GM18909 (cell line): ENCODE measurements at regions not wholly inside any gene's neighbourhood (a gene's known extent, or its start where the extent isn't known, plus 50 kb on each side); places are given as distances from the start of the nearest gene placed in this dataset.

Experiments used
- ATAC-seq: cut with Tn5 transposase; IDR thresholded peaks from one replicate; pipeline ENCODE4 v1.9.1; 2021; ENCODE audit warnings: mild to moderate bottlenecking; ENCODE audit not compliant: unreplicated experiment, poor library complexity

GRCh38 chr15:39183164-39183881, 397.6 kb upstream of the THBS1 start:
- no peak for ATAC-seq

GRCh38 chr15:39184701-39185390, 396.0 kb upstream of the THBS1 start:
- ATAC-seq: no peak

DNA sequence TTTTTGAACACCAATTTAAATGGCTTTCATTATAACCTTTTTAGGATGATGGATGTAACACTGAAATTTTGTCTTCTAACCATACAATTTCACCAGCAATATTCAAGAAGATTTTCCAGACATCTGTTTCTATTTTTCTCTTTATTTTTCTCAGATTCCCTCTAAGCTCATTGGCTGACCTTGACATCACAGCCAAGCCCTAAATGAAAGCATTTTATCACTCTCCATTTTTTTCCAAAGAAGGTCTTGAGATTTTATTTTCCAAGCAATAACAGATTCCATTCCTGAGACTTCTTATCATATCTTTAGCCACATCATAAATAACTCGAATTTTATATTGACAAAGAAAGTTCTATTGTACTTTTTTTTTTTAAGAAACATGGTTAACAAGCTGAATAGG, 392.6 kb upstream of the THBS1 start:
- ATAC-seq: no peak

DNA sequence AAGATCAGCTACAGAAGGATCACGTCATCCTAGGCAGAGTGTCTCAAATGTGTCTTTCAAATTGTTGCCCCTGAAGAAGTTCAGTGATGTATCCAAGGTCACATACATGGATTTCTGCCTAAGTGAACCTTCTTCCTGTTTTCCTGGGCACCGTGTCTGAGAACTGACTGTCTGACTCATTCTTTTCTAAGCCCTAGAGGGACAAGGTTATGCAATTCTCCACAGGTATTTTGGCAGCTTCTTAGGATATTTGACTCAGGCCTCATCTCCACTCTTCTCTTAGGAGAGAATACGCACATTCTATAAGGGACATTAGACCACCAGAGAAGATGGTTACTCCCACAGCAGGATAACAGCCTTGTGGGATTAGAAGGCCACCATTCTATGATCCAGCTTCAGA, 391.9 kb upstream of the THBS1 start:
- no peak for ATAC-seq

- no peak for ATAC-seq
Observed at GRCh38 chr15:39191871-39192291, 389.0 kb upstream of the THBS1 start.

GRCh38 chr15:39192351-39192750, 388.5 kb upstream of the THBS1 start:
- no peak for ATAC-seq

DNA sequence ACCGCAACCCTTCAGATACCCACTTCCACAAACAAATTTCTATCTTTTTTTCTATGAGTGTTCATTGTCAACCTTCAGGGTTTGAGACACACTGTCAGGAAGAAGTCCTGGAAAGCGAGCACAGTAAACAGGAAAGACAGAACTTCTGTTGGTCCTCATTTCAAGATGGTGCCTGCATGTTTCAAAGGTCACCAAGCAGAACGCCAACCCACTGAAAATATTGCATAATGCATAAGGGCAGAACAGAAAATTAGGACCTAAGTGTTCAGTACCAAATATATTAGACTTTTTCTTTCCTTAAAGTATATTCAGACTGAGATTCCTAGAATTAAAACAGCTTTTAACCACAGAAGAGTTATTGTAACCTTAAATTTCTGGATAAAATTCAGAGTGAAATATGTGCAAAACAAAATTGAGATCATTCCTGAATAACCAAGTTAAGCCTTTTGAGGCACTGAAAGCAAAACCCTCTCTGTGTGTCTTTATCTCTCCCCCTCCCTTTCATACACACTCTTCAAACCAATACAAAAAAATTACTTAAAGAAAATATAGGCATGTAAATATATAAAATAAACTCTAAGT, 387.8 kb upstream of the THBS1 start:
- no peak for ATAC-seq

GRCh38 chr15:39193611-39194010, 387.3 kb upstream of the THBS1 start:
- ATAC-seq: no peak

DNA sequence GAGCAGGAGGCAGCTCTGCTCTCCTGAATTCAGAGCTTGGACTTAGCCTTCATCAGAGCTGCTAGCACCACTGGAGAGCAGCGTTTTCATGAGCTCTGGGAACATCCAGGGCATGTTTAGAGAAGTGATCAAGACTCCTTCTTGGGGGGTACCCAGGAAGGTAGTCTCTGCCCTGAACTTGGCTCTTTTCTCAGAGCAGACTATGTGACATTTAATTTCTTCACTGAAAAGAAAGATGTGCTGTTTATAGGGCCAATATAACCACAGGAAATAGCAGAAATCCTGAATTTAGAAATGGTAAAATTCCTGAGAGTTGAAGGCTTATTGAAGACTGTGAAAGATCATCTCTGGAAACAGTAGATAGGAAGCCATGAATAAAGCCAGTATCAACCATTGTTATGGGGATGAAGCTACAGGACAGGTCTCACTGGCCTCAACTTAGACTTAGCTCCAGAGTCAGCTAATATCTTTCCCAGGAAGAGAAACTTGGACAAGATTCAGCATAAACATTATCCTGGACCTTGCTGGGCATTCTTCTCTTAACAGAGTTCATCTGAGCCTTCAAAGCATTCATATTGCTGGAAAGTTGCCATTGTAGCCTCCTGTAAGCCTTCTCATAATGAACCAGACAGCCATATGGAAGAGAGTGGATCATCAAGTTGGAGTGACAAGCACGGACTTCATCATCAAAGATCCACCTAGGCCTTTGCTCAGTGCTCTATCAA, 386.6 kb upstream of the THBS1 start:
- ATAC-seq: no peak

GRCh38 chr15:39195961-39196486, 384.9 kb upstream of the THBS1 start:
- ATAC-seq: no peak

DNA sequence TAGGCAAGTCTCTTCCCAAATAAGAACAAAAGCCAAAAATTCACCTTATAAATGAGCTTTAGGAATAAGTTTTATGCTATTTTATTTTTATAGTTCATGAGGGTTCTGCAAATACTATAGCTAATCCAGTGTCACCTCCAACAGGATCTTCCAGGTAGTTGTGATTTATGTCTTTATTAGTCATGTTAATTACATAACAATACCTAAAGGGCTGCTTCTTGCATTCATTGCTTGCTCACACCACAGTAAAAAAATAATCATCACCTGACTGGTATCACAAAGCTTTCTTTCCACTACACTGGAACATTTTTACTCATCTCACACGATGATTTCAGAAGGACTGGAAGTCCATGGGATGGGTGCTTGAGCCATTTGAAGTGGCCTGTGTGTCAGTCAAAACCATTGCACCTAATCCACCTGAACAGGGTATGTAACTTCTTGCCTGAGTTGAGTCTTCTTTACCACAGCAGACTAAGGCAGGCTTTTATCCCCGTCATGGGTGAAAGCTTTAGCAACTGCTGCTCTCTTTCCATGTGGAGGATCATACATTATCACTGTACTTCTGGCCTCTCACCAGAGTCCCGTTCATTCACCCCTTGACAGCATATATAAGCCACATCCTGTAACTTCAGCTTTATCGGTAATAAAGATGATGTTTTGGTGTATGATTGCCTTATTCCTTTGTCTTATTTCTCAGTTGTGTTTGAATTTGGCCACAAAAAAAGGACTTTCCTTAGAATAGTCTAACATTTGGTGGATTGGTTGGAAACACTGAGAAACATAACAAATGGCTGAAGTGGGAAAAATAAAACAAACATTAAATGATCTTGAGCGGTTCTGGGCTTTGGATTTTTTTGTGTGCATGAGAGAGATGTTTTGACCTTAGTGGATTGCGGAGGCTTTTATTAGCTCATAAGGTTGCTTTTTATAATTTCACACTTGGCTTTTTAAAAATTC, 382.6 kb upstream of the THBS1 start:
- ATAC-seq: no peak

DNA sequence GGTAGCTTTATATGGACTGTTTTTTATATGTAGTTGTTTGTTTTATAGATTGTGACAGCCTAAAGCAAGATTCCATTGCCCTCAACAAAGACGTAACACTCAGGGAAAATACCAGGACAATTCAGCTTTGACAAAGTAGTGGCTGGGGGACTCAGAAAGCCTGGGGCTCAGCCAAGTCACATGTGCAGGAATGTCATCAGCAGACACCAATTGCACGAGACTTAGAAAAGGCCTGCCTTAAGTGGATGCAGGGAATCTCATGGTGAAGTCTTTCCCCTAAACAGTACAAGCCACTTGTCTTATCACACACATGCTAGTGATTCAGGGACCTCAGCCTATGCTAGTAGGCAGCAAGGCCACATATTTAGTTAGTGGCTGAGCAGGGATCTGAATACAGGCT, 381.8 kb upstream of the THBS1 start:
- ATAC-seq: no peak

DNA sequence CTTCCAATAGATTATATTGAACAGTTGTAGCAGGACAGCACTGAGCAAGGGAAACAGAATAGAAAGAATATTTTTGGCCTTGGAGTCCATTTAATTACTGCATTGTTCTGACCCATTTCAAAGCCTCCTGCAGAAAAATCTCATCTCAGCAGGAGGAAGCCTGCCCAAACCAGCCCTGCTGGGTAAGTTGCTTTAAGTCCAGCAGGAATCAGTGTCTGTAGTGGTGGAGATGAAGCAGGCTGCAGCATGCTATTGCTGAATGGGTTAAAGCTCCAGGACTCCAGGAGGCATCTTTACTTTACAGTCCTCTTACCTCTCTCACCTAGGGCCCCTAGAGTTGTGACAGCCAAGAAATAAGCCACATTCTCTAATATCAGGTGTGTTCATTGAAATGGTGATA, 380.3 kb upstream of the THBS1 start:
- ATAC-seq: no peak

- ATAC-seq: no peak
Observed at GRCh38 chr15:39202641-39203040, 378.2 kb upstream of the THBS1 start.

GRCh38 chr15:39204031-39204430, 376.8 kb upstream of the THBS1 start:
- ATAC-seq: no peak

- ATAC-seq: no peak
Observed at GRCh38 chr15:39205081-39205480, 375.8 kb upstream of the THBS1 start.

DNA sequence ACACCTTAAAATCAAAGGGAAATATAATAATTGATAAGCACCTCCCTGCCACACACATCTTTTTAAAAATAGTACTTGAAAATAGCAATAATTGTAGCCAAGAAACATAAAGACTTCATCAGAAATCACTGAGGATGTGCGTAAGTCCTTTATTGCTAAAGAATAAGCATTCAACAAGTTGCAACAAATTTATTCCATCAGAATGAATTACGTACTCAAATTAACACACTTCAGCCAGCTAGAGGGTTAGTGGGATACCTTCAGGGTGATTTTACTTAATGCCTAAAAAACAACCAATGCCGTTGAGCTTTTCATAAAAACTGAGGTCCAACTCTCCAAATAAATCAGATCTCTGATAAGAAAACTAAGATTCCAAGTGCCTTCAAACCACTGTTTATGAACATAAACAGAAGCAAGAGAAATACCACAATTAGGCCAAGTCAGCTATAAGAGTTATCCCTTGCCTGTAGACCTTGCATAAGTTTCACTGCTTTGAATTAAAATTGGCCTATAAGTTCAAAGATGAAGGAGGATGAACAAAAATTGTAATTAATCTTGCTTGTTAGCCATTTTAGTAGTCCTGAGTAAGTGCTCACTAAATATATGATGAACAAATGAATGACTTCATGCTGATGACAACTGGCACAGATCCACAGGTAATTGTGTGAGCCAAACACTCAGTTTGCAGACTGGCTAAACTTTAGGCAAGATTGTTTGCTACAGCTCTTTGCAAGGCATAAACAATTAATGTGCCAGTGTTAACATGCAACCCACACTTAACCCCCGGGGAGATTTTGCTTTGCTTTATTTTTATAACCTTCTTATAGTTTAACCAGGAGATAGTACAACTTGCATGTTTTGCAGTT, 375.1 kb upstream of the THBS1 start:
- ATAC-seq: no peak

DNA sequence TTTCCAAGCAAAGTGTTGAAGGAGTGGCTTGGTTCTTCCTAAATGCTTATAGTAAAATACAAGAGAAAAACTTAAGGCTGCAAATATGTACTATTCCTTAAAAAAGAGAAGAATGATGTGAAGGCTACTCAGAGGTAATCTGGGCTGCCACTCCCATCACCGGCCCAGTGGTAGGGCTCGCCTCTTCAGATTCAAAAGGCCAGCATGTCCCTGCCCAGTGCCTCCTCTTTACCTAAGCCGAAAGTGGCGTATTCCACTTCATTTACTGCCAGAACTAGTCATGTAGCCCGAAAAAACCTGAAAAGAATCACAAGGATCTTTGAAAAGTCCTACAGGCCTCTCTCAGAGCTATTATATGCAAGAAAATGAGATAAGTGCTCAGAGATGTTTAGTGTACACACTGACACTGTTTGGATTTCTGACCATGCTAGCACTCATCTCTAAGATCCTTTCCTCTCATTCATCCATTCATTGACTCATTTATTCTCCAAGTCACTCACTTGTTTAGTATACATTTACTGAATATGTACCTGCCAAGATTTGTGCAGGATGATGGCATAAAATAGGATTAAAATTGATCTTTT, 373.3 kb upstream of the THBS1 start:
- ATAC-seq: no peak
